ENCODE measurements at regions not wholly inside any gene's neighbourhood (a gene's known extent, or its start where the extent isn't known, plus 50 kb on each side); places are given as distances from the start of the nearest gene placed in this dataset.

DNA sequence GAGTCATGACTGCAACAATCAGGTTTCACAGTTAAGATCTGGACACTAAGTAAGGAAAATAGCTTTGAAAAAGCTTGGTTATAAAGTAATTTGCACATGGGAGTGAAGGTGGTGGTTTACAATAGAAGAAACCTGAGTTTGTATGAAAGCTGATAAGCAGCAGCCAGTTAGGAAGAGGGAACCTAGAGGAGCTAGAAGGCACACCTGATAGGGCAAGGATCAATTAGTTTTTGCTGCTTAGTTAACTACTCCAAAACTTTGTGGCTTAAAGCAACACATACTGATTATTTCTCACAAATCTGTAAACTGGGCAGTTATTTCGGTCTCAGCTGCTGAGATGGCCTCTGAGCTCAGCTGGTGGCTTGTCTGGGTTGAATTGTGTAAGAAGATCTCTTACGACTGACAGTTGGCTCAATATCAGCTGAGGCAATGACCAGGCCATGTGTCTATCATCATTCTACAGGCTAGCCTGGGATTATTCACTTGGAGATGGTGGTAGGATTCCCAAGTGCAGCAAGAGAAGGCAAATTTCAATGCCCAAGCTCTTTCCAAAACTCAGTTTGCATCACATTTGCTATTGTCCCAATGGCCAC is 255.0 kb upstream of the PITX2 start:
- no peak overlapping the region for H3K27ac ChIP-seq
- TF ChIP-seq ZFX (IDR thresholded peaks at IDR 0.05; ENCODE audit: borderline replicate concordance): no peak
- TF ChIP-seq, protein P1, sequence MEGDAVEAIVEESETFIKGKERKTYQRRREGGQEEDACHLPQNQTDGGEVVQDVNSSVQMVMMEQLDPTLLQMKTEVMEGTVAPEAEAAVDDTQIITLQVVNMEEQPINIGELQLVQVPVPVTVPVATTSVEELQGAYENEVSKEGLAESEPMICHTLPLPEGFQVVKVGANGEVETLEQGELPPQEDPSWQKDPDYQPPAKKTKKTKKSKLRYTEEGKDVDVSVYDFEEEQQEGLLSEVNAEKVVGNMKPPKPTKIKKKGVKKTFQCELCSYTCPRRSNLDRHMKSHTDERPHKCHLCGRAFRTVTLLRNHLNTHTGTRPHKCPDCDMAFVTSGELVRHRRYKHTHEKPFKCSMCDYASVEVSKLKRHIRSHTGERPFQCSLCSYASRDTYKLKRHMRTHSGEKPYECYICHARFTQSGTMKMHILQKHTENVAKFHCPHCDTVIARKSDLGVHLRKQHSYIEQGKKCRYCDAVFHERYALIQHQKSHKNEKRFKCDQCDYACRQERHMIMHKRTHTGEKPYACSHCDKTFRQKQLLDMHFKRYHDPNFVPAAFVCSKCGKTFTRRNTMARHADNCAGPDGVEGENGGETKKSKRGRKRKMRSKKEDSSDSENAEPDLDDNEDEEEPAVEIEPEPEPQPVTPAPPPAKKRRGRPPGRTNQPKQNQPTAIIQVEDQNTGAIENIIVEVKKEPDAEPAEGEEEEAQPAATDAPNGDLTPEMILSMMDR (IDR thresholded peaks at IDR 0.05): no peak

DNA sequence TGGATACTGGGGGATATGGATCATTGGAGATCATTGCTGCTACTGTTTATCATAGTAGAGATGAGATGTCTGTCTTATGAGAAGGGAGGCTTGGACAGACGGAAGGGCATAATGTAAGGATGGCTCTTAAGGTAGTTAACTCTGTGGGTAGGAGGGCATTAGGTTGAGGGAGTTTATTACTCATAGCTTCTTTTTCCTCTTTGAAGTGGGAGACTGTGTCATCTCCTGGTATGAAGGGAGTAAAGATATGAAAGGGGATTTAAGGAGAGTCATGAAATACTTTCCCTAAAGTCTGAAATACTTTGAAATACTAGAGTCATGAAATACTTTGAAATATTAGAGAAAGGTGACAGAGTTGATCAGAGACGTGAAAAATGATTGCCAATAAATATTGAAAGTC is 255.5 kb upstream of the PITX2 start:
- no peak overlapping the region for H3K27ac ChIP-seq
- TF ChIP-seq, protein P1 (IDR thresholded peaks at IDR 0.05): no peak
- TF ChIP-seq ZFX (IDR thresholded peaks at IDR 0.05; ENCODE audit: borderline replicate concordance): no peak

DNA sequence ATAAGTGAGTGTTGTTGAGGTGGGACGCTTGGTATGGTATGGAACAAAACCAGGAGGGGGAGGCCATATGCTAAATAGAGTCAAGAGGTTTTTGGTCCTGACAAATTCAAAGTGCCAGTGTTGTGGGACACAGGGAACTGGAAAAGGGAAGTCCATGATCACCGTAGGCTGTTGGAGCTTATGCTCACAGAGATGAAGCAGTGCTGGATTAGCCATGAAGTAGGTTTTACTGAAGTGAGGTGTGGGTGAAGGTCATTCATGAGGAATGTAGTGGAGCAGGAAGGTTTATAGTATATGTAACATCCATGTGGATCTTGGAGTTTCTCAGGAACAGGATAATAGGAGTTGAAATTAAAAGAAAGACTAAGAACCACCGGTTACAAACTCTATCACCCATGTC is 256.1 kb upstream of the PITX2 start:
- TF ChIP-seq, protein P1 (IDR thresholded peaks at IDR 0.05): no peak
- TF ChIP-seq ZFX (IDR thresholded peaks at IDR 0.05; ENCODE audit: borderline replicate concordance): no peak

DNA sequence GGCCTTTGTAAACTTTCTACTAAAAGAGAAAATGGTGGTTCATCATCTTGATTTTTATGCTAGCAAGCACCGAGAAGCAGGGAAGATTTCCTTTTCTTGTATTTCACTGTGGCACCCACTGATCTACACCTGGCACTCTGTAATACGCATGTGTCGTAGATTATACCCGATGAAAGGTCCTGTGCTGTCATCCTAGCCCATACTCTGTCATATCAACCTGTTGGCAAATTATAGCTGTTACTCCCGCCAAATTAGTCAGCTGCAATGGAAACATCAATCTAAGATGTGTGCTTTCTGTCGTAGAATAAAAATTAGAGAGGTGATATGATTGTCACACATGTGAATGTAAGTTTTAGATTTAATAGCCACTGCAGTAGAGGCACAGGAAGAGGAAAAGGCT is 263.4 kb upstream of the PITX2 start:
- TF ChIP-seq, protein P1 (IDR thresholded peaks at IDR 0.05): no peak
- TF ChIP-seq ZFX (IDR thresholded peaks at IDR 0.05; ENCODE audit: borderline replicate concordance): no peak
- H3K27ac ChIP-seq: no peak overlapping the region

More for the DNA sequence above, 256.1 kb upstream of the PITX2 start:
- no peak overlapping the region for H3K27ac ChIP-seq

DNA sequence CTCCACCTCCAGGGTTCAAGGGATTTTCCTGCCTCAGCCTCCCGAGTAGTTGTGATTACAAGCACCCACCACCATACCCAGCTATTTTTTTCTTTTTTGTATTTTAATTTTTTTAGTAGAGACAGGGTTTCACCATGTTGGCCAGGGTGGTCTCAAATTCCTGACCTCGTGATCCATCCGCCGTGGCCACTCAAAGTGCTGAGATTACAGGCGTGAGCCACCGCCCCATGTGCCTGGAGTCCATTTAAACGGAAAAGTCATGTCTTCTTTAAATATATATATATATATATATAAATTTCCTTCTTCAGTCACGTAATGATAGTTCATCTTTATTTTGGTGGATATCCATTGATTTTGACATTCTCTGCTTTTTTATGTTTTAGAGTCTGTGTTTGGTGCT is 264.0 kb upstream of the PITX2 start:
- TF ChIP-seq, protein P1 (IDR thresholded peaks at IDR 0.05): no peak
- no peak for TF ChIP-seq ZFX (IDR thresholded peaks at IDR 0.05; ENCODE audit: borderline replicate concordance)
- no peak overlapping the region for H3K27ac ChIP-seq

DNA sequence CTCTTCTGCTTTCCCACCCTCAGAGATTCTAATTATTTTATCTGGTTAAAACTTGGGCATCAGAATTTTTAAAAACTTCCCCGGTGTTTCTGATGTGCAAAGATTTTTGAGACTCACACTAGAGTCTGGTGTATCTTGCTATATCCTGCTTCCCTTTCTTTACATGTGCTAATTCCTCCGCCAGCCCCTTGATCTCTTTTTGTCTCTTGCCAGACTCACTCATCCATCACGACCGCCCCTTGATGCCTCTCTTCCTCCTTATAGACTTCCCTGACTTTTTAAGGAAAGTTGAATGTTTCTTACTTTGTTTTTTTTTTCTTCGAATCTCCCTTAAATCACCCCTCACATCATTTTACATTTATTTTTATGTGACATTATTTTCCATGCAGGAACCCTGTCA is 274.9 kb upstream of the PITX2 start:
- TF ChIP-seq ZFX (IDR thresholded peaks at IDR 0.05; ENCODE audit: borderline replicate concordance): no peak
- TF ChIP-seq, protein P1 (IDR thresholded peaks at IDR 0.05): no peak
- no peak overlapping the region for H3K27ac ChIP-seq

DNA sequence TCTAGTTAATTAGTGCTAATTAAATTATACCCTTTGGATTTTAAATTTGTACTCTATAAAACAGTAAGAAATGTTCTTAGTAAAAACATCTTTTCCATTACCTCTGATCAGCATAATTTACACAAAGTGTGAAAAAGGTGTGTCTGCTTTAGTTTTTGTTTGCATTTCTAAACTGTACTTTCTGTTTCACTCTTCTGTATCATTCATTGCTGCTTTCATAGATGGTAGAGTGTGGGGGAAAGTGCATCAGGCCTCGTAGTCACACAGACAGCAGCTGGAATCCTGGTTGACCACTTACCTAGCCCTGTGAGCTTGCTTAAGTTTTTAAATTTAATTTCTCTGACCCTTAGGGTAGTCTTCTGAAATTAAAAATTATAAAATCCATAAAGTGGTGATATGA is 275.4 kb upstream of the PITX2 start:
- no peak for TF ChIP-seq ZFX (IDR thresholded peaks at IDR 0.05; ENCODE audit: borderline replicate concordance)
- TF ChIP-seq, protein P1 (IDR thresholded peaks at IDR 0.05): no peak
- H3K27ac ChIP-seq: no peak overlapping the region
